ENCODE measurements at regions not wholly inside any gene's neighbourhood (a gene's known extent, or its start where the extent isn't known, plus 50 kb on each side); places are given as distances from the start of the nearest gene placed in this dataset.

DNA sequence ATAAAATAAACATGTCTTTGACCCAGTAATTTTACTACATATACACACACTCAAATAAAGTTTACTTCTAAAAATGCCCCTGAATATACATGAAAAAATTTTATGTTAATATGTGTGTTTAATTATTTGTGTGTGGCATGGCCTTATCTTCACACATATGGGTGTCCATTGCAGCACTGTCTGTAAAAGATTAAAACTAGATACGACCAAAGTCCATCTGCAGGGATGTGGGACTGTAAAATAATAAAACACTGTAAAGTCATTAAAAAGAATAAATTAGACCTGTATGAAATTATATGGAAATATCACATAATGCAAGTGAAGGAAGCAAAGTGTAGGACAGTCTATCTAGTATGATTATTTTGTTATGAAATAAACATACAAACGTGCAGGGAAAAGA, 337.3 kb downstream of the RND3 start:
- no peak overlapping the region for H3K4me3 ChIP-seq (ENCODE audit: low read depth in 2 of 2, low read length in 1 of 2)
- no peaks in the 10 kb centered on the region for H3K9me2 ChIP-seq
- H2AFZ ChIP-seq (ENCODE audit: low read depth), result no peak overlapping the region
- H3K4me2 ChIP-seq, result no peak overlapping the region
- no peak for DNase-seq
- no peaks in the 10 kb centered on the region for H3K4me1 ChIP-seq (ENCODE audit: control insufficient read depth in 1 of 2, insufficient read depth in 2 of 2, low read depth in 1 of 2, low read length in 1 of 2)
- no peak for TF ChIP-seq TEAD4 (IDR thresholded peaks at IDR 0.05; ENCODE audit: borderline replicate concordance, insufficient read depth)
- no peaks in the 10 kb centered on the region for H3K27me3 ChIP-seq (ENCODE audit: insufficient read depth)
- ChIA-PET POLR2A (no interaction called here), CTCF (no interaction called here)
- no peaks in the 10 kb centered on the region for H3K79me2 ChIP-seq (ENCODE audit: insufficient read depth)
- no peaks in the 10 kb centered on the region for H3K9me3 ChIP-seq
- no peak overlapping the region for H3K27ac ChIP-seq (ENCODE audit: low read depth in 2 of 2, low read length in 1 of 2)
- H3K9ac ChIP-seq, result no peak overlapping the region
- no peaks in the 10 kb centered on the region for H3F3A ChIP-seq (replicated peaks; ENCODE audit: insufficient read depth)
- 32% methylated on average over 2 of the region's 2 CpGs for WGBS (ENCODE audit: low lambda C conversion rate)
- H3K36me3 ChIP-seq (replicated peaks in 1 of 2; ENCODE audit: control insufficient read depth in 1 of 2, insufficient read depth in 2 of 2, low read length in 1 of 2), result no peaks in the 10 kb centered on the region
- H4K20me1 ChIP-seq (ENCODE audit: insufficient read depth), result no peaks in the 10 kb centered on the region

DNA sequence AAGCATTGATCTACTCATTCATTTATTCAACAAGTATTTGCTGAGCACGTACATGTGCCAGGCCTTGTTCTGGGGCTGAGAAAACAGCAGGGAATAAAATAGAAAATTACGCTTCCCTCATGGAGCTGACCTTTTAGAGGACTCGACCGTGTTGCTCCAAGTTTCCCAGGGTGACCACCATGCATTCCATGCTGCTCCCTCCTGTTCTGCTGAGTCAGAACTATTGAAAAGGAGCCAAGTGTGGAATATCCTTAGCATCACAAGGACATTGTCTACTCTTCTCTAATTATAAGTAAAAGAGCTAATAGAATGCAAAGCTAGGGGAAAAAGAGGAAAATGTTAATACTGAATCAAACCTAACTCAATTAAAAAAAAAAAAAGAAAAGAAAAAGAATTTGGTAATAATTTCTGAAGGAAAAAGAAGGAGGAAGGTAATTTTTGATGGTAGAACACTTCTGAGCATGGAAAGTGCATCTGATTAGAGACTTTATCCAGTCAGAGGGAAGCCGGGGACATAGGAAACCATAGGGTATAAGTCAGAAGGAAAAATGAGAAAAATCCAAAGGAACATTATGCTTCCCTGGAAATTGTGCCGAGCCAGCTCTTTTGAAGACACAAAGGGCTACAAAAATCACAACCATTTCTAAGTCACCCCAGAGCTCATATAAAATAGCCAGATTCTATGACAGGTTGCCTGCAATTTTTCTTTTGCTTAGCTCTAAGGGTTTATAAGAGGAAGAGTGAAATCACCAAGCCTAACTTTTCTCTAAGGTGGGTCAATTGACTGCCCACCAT, 339.4 kb downstream of the RND3 start:
- Histone ChIP-seq H3K27me3 (ENCODE audit: insufficient read depth) (no peaks in the 10 kb centered on the region), H3K9ac (no peak overlapping the region), H3K79me2 (ENCODE audit: insufficient read depth) (no peaks in the 10 kb centered on the region), H3K9me3 (no peaks in the 10 kb centered on the region), H2AFZ (ENCODE audit: low read depth) (no peak overlapping the region), H4K20me1 (ENCODE audit: insufficient read depth) (no peaks in the 10 kb centered on the region), H3K36me3 (replicated peaks in 1 of 2; ENCODE audit: control insufficient read depth in 1 of 2, insufficient read depth in 2 of 2, low read length in 1 of 2) (no peaks in the 10 kb centered on the region), H3K4me3 (ENCODE audit: low read depth in 2 of 2, low read length in 1 of 2) (no peak overlapping the region), H3K9me2 (no peaks in the 10 kb centered on the region), H3K4me2 (no peak overlapping the region), H3F3A (replicated peaks; ENCODE audit: insufficient read depth) (peaks cover 7% of the 10 kb centered on the region), H3K4me1 (ENCODE audit: control insufficient read depth in 1 of 2, insufficient read depth in 2 of 2, low read depth in 1 of 2, low read length in 1 of 2) (0 out of 4 replicates have a peak, but pooled peaks cover 0 to 15% of the 10 kb centered on the region in 2 experiments), H3K27ac (ENCODE audit: low read depth in 2 of 2, low read length in 1 of 2) (no peak overlapping the region)
- ChIA-PET CTCF (no interaction called here), POLR2A (no interaction called here)
- TF ChIP-seq, protein P1, sequence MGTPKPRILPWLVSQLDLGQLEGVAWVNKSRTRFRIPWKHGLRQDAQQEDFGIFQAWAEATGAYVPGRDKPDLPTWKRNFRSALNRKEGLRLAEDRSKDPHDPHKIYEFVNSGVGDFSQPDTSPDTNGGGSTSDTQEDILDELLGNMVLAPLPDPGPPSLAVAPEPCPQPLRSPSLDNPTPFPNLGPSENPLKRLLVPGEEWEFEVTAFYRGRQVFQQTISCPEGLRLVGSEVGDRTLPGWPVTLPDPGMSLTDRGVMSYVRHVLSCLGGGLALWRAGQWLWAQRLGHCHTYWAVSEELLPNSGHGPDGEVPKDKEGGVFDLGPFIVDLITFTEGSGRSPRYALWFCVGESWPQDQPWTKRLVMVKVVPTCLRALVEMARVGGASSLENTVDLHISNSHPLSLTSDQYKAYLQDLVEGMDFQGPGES (IDR thresholded peaks at IDR 0.05; ENCODE audit: low read depth, low read length), result no peak
- TF ChIP-seq, protein P2, sequence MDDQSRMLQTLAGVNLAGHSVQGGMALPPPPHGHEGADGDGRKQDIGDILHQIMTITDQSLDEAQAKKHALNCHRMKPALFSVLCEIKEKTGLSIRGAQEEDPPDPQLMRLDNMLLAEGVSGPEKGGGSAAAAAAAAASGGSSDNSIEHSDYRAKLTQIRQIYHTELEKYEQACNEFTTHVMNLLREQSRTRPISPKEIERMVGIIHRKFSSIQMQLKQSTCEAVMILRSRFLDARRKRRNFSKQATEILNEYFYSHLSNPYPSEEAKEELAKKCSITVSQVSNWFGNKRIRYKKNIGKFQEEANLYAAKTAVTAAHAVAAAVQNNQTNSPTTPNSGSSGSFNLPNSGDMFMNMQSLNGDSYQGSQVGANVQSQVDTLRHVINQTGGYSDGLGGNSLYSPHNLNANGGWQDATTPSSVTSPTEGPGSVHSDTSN (IDR thresholded peaks at IDR 0.05), result no peak
- TF ChIP-seq CHD2 (IDR thresholded peaks at IDR 0.05; ENCODE audit: low read length, partially characterized antibody) (no peak), GABPA (IDR thresholded peaks at IDR 0.05; ENCODE audit: low read depth) (no peak), MEF2A (IDR thresholded peaks at IDR 0.05; ENCODE audit: borderline replicate concordance, low read depth) (no peak), SMC3 (IDR thresholded peaks at IDR 0.05; ENCODE audit: low read depth, low read length) (no peak), EZH2phosphoT487 (IDR thresholded peaks at IDR 0.05; ENCODE audit: borderline replicate concordance, low read depth) (no peak), RFX5 (IDR thresholded peaks at IDR 0.05; ENCODE audit: low read length) (no peak), MXI1 (IDR thresholded peaks at IDR 0.05; ENCODE audit: low read depth, low read length) (no peak), RAD21 (IDR thresholded peaks at IDR 0.05; ENCODE audit: low read length) (no peak), TCF12 (IDR thresholded peaks at IDR 0.05) (no peak), POLR2AphosphoS5 (IDR thresholded peaks at IDR 0.05; ENCODE audit: low read depth, low read length) (no peak), NRF1 (IDR thresholded peaks at IDR 0.05; ENCODE audit: low read depth, low read length) (no peak), JUND (IDR thresholded peaks at IDR 0.05) (no peak), FOXM1 (IDR thresholded peaks at IDR 0.05; ENCODE audit: low read depth) (no peak), ELF1 (IDR thresholded peaks at IDR 0.05) (no peak), EP300 (IDR thresholded peaks at IDR 0.05; ENCODE audit: borderline replicate concordance in 1 of 2, low read depth in 1 of 2, low read length in 1 of 2) (no peak), SIN3A (IDR thresholded peaks at IDR 0.05; ENCODE audit: borderline replicate concordance, low read depth, low read length) (no peak)
- TF ChIP-seq, protein P3, sequence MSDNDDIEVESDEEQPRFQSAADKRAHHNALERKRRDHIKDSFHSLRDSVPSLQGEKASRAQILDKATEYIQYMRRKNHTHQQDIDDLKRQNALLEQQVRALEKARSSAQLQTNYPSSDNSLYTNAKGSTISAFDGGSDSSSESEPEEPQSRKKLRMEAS (IDR thresholded peaks at IDR 0.05; ENCODE audit: low read depth), result no peak
- TF ChIP-seq, protein P4, sequence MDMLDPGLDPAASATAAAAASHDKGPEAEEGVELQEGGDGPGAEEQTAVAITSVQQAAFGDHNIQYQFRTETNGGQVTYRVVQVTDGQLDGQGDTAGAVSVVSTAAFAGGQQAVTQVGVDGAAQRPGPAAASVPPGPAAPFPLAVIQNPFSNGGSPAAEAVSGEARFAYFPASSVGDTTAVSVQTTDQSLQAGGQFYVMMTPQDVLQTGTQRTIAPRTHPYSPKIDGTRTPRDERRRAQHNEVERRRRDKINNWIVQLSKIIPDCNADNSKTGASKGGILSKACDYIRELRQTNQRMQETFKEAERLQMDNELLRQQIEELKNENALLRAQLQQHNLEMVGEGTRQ (IDR thresholded peaks at IDR 0.05; ENCODE audit: borderline replicate concordance, low read depth, low read length), result no peak
- WGBS (ENCODE audit: low lambda C conversion rate), result 92% methylated on average over 6 of the region's 6 CpGs
- DNase-seq, result no peak
